CD4-positive, alpha-beta T cell (primary cell): ENCODE measurements at regions not wholly inside any gene's neighbourhood (a gene's known extent, or its start where the extent isn't known, plus 50 kb on each side); places are given as distances from the start of the nearest gene placed in this dataset.

Experiments
- ATAC-seq: fragments of 200-7000 bp; cut with Tn5 transposase; one replicate; pipeline ENCODE4 v1.10.0; 2022; ENCODE audit warnings: mild to moderate bottlenecking; ENCODE audit not compliant: poor library complexity
- CTCF ChIA-PET: fragments of 350-600 bp; sonication (Branson Sonifier 250); formaldehyde crosslinking; loops from one replicate; lab custom pipeline; 2021; ENCODE audit warnings: antibody characterized with exemption, inconsistent platforms; lab: Charles Lee
- POLR2A ChIA-PET: fragments of 350-600 bp; sonication (Branson Sonifier 250); formaldehyde crosslinking; loops from one replicate; lab custom pipeline; 2021; ENCODE audit warnings: antibody characterized with exemption, inconsistent platforms; lab: Charles Lee
- DNase-seq, 14 experiments: peaks; one replicate each; pipeline ENCODE4 v3.0.0-alpha.2; 2013 to 2020; ENCODE audit warnings: mixed read lengths in 2 of 14
- H3K27ac ChIP-seq, 2 donors: one replicate each; pipeline versions ENCODE4 v1.5.1 to v1.7.0; 2013; ENCODE audit warnings: low read length in 2 of 2, low read depth in 1 of 2, mild to moderate bottlenecking in 1 of 2
- H3K27me3 ChIP-seq, 2 experiments: 1 replicate in 1 of 2; 2 replicates in 1 of 2; pipeline versions ENCODE4 v1.6.1 to v1.7.0; 2013; ENCODE audit warnings: low read length in 2 of 2, control low read depth in 1 of 2, mild to moderate bottlenecking in 1 of 2, moderate library complexity in 1 of 2; ENCODE audit not compliant: insufficient read depth in 2 of 2, control insufficient read depth in 1 of 2
- H3K36me3 ChIP-seq: one replicate; pipeline ENCODE4 v1.6.1; 2013; ENCODE audit warnings: low read length, control low read depth; ENCODE audit not compliant: insufficient read depth
- H3K4me1 ChIP-seq: one replicate; pipeline ENCODE4 v1.6.1; 2013; ENCODE audit warnings: low read length, control low read depth; ENCODE audit not compliant: insufficient read depth
- H3K4me3 ChIP-seq: one replicate; pipeline ENCODE4 v1.5.1; 2013; ENCODE audit warnings: mild to moderate bottlenecking, low read length, moderate library complexity
- H3K9me3 ChIP-seq, 2 experiments: 1 replicate in 1 of 2; 2 replicates in 1 of 2; pipeline versions ENCODE4 v1.6.1 to v1.7.0; 2013; ENCODE audit warnings: low read length in 2 of 2, mild to moderate bottlenecking in 2 of 2, control low read depth in 1 of 2, moderate library complexity in 1 of 2; ENCODE audit not compliant: control insufficient read depth in 1 of 2, insufficient read depth in 1 of 2
- H3K27ac Mint-ChIP-seq: one replicate; pipeline ENCODE4 v1.8.0; 2020; ENCODE audit warnings: mixed read lengths
- H3K27me3 Mint-ChIP-seq: one replicate; pipeline ENCODE4 v1.8.0; 2021; ENCODE audit warnings: mixed read lengths
- H3K36me3 Mint-ChIP-seq: one replicate; pipeline ENCODE4 v1.8.0; 2021; ENCODE audit warnings: low read depth, mixed read lengths
- H3K4me1 Mint-ChIP-seq: one replicate; pipeline ENCODE4 v1.8.0; 2021; ENCODE audit warnings: low read depth, mixed read lengths
- H3K4me3 Mint-ChIP-seq: one replicate; pipeline ENCODE4 v1.8.0; 2020; ENCODE audit warnings: mild to moderate bottlenecking, mixed read lengths
- H3K9me3 Mint-ChIP-seq: one replicate; pipeline ENCODE4 v1.8.0; 2020; ENCODE audit warnings: mixed read lengths
- intact Hi-C, 2 experiments: fragments of 100-400 bp; cut with DNase I in 1 of 2; cut with micrococcal nuclease in 1 of 2; formaldehyde crosslinking; loops; one replicate each; pipeline versions ENCODE4 v1.15.1 to v1.9.0; 2023 to 2025; cut with DNase I, micrococcal nuclease
- TF ChIP-seq, protein P1 (sequence below): fragments of 200-600 bp; IDR thresholded peaks from one replicate; pipeline ENCODE4 v1.8.0; 2022; ENCODE audit warnings: antibody characterized with exemption, mild to moderate bottlenecking

DNA sequence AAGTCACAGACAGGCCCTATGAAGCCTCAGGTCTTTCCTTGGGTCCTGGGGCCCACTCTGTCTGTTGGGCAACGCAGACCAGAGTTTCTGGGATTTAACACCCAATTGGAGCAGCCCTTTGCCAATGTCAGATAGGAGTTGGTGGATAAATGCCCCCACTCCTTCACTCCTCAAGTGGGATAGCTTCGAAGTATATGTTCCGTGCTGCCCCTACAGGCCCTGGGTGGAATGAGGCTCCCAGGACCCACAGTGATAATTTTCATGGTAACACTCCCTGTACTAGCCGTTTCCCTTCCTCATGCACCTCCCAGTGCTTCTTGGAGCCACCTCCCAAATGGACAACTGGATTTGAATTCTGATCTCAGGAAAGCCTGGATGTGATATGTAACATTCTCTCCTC is 145.4 kb downstream of the FOXA2 start:
- Mint-ChIP-seq H3K27ac (no peak overlapping the region), H3K36me3 (no peaks in the 10 kb centered on the region), H3K4me3 (no peak overlapping the region), H3K4me1 (no peaks in the 10 kb centered on the region), H3K9me3 (no peaks in the 10 kb centered on the region), H3K27me3 (no peaks in the 10 kb centered on the region)
- Histone ChIP-seq H3K4me3 (no peak overlapping the region), H3K27ac (no peak overlapping the region), H3K9me3 (peaks cover 0 to 9% of the 10 kb centered on the region in 2 experiments), H3K4me1 (no peaks in the 10 kb centered on the region), H3K36me3 (no peaks in the 10 kb centered on the region), H3K27me3 (no peaks in the 10 kb centered on the region)
- DNase-seq (no peak), ATAC-seq (no peak)
- TF ChIP-seq, protein P1, sequence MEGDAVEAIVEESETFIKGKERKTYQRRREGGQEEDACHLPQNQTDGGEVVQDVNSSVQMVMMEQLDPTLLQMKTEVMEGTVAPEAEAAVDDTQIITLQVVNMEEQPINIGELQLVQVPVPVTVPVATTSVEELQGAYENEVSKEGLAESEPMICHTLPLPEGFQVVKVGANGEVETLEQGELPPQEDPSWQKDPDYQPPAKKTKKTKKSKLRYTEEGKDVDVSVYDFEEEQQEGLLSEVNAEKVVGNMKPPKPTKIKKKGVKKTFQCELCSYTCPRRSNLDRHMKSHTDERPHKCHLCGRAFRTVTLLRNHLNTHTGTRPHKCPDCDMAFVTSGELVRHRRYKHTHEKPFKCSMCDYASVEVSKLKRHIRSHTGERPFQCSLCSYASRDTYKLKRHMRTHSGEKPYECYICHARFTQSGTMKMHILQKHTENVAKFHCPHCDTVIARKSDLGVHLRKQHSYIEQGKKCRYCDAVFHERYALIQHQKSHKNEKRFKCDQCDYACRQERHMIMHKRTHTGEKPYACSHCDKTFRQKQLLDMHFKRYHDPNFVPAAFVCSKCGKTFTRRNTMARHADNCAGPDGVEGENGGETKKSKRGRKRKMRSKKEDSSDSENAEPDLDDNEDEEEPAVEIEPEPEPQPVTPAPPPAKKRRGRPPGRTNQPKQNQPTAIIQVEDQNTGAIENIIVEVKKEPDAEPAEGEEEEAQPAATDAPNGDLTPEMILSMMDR: no peak
- intact Hi-C loops: no loop called here
- ChIA-PET POLR2A (no interaction called here), CTCF (no interaction called here)

DNA sequence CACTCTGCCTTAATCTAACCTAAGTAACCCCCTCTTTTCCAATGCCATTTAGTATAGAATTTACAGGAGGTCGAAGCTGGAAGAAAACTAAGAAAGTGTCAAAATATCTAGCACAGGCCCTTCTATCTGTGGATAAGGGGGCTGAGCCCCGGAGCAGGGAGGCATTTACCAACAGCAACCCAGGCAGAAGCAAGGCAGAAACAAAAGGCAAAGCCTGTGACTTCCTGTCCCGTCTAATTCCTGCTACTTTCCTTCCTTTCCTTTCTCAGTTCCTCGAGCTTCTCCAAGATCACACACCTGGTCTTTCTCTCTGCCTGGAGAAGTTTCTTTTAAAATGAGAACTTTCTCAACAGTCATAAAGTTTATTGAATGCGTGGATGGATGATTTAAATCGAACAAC is 146.0 kb downstream of the FOXA2 start:
- Histone ChIP-seq H3K27me3 (no peaks in the 10 kb centered on the region), H3K36me3 (no peaks in the 10 kb centered on the region), H3K4me1 (no peaks in the 10 kb centered on the region), H3K4me3 (no peak overlapping the region), H3K27ac (no peak overlapping the region), H3K9me3 (peaks cover 0 to 9% of the 10 kb centered on the region in 2 experiments)
- no peak for DNase-seq
- ChIA-PET CTCF (no interaction called here), POLR2A (no interaction called here)
- no peak for ATAC-seq
- no peaks in the 10 kb centered on the region for H3K4me1 Mint-ChIP-seq
- intact Hi-C loops: no loop called here
- no peaks in the 10 kb centered on the region for H3K36me3 Mint-ChIP-seq
- H3K4me3 Mint-ChIP-seq: no peak overlapping the region
- H3K27me3 Mint-ChIP-seq: no peaks in the 10 kb centered on the region
- TF ChIP-seq, protein P1: no peak
- H3K9me3 Mint-ChIP-seq: no peaks in the 10 kb centered on the region
- H3K27ac Mint-ChIP-seq: no peak overlapping the region

DNA sequence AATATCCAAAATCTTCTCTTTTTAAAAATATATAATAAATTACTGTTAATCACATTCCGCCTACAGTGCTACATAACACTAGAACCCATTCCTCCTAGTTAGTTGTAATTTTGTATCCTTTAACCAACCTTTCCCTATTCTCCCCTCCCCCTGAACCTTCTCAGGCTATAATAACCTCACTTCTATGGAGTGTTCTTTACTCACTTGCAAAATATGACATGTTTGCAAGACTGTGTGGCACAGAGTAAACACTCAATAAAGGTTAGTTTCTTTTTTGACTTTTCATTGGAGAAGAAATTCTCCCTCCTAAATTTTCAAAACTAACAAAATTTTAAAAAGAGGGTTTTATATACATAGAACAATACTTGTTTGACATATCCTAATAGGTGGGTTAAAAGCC is 147.0 kb downstream of the FOXA2 start:
- intact Hi-C loops: no loop called here
- H3K9me3 Mint-ChIP-seq: no peaks in the 10 kb centered on the region
- H3K27me3 ChIP-seq: no peaks in the 10 kb centered on the region
- H3K4me3 Mint-ChIP-seq: no peak overlapping the region
- H3K27ac ChIP-seq: no peak overlapping the region
- H3K4me1 Mint-ChIP-seq: no peaks in the 10 kb centered on the region
- H3K27me3 Mint-ChIP-seq: no peaks in the 10 kb centered on the region
- no peak for ATAC-seq
- peaks cover 0 to 9% of the 10 kb centered on the region in 2 experiments for H3K9me3 ChIP-seq
- H3K4me3 ChIP-seq: no peak overlapping the region
- no peak for DNase-seq
- no peaks in the 10 kb centered on the region for H3K36me3 ChIP-seq
- H3K4me1 ChIP-seq: no peaks in the 10 kb centered on the region
- POLR2A ChIA-PET: no interaction called here
- TF ChIP-seq, protein P1: no peak
- CTCF ChIA-PET: no interaction called here
- no peak overlapping the region for H3K27ac Mint-ChIP-seq
- no peaks in the 10 kb centered on the region for H3K36me3 Mint-ChIP-seq
